ENCODE measurements at regions not wholly inside any gene's neighbourhood (a gene's known extent, or its start where the extent isn't known, plus 50 kb on each side); places are given as distances from the start of the nearest gene placed in this dataset.

DNA sequence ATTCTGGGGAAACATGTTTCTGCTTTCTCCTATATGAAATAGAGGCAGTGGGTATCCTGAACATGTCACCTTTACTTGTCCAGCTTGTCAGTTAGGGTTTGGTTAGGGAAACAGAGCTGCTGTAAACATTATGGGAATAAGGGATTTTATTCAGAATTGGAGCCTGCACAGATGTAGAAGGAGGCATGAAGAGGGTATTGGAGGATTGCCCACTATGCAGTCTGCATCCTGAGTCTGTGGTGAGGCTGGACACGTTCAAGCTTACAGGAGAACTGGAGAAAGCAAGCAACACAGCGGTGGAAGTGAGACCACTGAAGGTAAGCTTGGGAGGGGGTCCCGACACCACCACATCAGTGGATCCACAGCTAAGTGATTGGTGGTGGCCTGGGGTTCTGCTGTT lies 443.0 kb upstream of the TNP1 start:
- no peak for DNase-seq (ENCODE audit: low read depth in 2 of 2)

DNA sequence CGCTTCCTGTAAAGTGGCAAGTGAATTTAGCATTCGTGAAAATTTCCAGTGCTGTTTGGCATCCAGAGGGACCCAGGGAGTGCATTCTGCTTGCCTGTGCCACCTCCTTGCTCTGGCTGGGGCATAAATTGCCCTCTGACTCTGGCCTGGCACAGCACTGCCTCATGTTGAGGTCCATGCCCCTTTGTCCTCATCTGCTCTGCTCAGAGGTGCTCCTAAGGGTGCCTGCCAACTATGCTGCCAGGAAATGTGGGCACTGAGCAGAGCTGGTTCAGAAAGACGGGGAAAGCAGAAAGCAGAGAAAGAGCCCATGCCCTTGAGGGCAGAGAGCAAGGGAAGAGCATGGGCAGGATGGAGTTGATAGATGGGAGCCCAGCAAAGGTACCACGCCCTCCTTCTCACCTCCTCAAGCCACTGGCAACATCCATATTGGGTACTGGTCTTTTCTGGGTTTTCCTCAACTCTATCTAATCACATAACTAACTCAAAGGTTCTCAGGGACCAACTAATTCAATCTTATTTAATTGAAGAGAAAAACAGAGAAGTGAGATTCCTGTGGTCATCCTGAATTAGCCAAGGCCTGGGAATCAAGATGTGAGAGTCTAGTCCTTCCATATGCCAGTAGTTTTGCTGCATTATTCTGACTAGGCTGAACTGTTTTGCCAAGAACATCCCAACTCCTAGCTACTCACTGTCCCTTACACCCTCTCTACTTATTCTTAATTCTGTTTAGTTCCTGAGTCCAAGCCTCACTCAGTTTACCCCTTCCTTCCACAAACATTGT lies 441.5 kb upstream of the TNP1 start:
- no peak for DNase-seq (ENCODE audit: low read depth in 2 of 2)

DNA sequence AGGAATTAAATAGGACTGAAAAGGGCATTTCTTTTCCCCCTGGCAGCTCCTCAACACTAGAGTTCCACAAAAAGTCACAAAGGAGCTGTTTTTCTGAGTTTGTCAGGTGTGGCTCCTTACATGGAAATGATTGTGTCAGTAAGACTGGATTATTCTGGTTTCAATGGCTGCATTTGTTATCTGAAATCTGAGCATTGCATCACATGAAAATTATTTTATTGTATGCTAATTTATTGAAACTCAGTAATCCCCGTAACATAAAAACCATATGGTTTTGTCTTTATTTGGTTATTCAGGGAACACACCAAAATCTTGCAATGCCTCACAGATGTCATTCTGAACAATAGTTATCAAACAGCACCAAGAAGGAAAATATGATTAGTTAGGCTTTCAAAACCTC lies 439.7 kb upstream of the TNP1 start:
- no peak for DNase-seq (ENCODE audit: low read depth in 2 of 2)

DNA sequence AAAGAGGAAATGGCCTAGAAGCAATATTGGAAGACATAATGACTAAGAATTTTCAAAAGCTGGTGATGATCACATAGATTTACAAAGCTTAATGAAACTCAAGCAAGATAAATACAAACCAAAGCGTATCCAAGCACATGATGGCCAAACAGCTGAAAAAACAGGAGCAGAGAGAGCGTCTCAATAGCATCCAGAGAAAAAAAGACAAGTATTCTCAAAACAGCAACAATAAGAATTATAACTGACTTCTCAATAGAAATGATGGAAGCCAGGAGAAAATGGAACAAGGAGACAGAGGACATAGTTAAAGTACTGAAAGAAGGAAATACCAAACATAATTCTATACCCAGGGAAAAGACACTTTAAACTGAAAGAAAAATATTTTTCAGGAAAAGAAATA lies 437.2 kb upstream of the TNP1 start:
- DNase-seq (ENCODE audit: low read depth in 2 of 2), result no peak

DNA sequence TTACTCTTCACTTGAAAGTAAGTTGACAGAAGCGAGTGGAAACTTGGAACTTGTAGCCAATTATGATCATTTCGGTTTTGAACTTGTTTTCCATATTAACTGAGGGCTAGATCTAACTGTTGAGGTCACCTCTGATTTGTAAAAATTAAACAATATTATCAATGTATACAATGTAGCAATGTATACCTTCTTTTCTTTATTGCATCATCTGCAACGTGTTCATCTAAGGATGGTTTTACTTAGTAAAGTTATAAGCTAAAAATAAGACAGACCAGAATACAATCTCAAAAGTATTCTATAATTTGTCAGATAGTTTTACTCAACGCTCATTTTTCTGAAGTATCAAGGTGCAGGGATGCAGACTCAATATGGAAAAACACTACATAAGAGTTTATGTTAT lies 435.0 kb upstream of the TNP1 start:
- no peak for DNase-seq (ENCODE audit: low read depth in 2 of 2)

DNA sequence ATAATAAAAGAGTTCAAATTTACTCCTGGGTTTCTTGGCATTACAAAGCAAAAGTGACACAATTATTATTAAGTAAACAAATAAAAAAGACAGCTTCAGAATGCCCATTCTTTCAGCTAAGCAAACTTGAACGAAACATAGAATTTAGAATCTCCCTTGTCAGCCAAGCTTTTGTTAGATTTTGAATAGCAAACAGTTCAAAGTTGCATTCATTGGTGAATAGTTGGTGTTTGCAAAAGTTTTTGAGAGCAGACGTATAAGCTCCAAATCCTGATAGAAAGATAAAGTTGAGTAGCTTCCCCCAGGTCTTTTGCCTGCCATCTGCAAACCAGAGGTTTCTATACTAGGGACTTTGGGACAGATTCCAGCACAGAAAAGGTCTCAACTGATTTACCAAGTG lies 434.3 kb upstream of the TNP1 start:
- no peak for DNase-seq (ENCODE audit: low read depth in 2 of 2)

DNA sequence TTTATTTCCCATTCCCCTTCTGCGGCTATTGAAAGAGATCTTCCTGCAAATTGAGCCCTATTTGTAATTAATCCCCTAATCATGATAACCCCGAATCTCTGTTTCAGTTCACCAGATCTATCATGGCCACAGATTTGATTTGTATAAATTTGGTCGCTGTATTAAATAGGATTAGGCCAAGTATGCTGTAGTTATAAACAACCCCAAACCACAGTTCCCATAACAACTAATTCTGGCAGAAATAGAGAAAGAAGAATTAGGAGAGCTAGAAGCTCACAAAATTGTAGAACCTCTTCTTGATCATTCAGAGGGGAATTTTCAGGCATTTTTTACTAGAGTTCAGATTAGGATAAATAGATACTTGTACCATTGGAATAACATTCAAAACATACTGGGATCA lies 433.7 kb upstream of the TNP1 start:
- no peak for DNase-seq (ENCODE audit: low read depth in 2 of 2)

DNA sequence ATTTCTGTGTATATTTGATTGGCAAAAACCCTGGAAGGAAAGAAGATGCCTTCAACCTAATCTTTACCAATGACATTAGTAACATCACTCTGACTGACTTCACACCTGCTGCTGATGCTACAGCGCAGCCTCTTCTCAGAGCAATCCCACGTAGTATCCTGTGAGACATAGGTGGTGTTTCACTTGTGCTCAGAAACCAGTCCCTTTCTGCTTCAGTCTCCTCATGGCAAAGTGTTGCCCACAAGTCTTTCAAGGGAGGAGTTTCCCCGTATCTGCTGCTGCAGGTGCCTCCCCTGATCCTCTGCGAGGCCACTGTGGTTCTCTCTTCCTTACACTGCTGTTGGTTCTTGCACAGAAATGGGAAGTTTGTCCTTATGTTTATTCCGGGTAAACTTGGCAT lies 433.2 kb upstream of the TNP1 start:
- no peak for DNase-seq (ENCODE audit: low read depth in 2 of 2)

DNA sequence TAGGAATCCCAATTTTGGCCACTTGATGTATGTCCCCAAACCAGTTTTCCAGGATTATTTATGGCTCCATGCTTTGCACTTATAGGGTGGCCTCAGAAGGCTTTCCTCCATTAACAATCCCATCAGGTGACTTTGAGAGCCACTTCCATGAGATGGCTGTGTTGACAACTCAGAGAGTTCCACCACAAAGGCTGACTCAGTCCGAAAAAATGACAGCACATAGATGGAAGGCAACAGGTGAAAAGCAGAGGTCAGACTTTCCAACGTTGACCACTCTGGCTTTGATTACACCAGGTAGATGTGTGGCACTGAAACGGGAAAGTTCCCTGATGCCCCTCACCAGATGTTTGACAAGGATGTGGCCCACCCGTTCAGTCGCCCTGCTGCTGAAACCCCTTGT lies 431.4 kb upstream of the TNP1 start:
- no peak for DNase-seq (ENCODE audit: low read depth in 2 of 2)

DNA sequence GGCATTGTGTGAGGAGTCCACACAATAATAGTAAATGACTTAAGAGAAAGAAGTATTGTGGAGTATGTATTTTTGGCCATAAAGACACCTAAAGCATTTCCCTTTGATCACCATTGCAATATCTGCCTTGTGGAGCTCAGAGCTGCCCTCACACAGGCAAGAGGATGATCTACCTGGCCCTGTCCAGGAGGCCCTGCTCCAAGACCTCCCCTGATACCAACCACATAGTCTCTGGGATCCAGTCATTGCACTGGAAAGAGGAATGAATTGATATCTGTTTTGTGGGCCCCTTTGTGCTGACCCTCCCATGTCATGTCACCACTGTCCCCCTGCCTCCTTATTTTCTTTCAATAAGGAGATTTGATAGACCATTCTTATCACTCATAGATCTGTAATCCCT lies 430.6 kb upstream of the TNP1 start:
- DNase-seq (ENCODE audit: low read depth in 2 of 2), result no peak

DNA sequence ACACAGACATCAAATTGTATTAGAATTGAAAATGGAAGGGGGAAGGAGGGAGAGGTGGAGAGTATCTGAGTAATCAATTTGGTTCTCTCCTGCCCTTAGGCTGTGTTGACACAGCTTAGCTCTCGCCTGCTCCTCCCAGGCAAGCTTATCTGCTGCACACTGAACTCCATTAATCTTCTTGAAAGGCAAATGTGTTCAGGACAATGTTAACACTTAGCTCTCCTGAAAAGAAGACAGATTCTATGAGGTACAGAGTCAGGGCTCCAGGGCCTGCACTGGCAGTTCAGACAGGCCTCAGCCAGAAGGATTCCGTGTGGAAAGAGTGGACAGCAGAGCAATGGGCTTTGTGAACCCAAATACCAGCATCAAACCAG lies 430.0 kb upstream of the TNP1 start:
- DNase-seq (ENCODE audit: low read depth in 2 of 2), result no peak

DNA sequence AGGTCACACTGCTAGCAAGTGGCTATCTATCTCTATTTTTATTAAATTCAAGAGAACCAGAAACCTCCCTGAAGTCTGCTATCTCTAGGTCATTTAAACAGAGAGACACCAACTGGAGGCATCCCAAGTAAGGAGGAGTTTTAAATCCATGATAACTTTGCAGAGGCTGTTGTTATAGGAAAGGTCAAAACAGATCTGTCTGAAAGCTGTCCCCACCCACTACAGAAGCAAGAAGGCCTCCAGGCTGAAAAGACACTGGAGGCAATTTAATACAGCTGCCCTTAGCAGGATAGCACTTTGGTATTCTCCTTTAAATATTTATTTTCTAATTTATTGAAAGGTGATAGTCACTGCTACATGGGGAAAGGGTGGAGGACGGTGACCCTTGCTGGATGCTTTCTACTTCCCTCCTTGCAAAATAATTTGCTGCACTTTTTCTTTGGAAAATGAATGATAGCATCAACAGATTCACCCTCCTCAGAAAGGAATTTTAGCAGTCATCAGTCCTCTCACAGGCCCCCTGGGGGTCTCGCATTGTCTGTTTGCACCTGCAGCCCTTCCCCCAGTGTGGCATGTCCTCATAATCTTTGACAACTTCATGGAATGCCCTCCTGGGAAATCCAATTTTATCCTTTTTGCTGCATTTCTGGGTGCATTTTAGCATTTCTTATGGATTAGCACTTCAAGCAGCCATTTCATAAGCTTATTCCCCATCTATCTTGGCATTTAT lies 429.5 kb upstream of the TNP1 start:
- no peak for DNase-seq (ENCODE audit: low read depth in 2 of 2)

DNA sequence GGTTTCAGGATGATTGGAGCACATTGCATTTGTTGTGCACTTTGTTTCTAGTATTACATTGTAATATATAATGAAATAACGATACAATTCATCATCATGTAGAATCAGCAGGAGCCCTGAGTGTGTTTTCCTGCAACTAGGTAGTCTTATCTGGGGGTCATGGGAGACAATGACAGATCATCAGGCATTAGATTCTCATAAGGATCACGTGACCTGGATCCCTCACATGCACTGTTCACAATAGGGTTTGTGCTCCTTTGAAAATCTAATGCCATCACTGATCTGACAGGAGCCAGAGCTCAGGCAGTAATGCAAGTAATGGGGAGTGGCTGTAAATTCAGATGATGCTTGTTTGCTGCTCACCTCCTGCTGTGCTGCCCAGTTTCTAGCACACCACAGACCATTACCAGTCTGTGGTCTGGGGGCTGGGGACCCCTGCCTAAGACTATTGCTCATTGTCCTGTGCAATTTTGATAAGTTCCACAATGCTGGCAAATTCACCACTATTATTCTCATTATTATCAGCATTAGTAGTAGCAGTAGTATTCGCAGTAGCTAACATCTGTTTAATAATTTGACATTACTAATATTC lies 428.7 kb upstream of the TNP1 start:
- no peak for DNase-seq (ENCODE audit: low read depth in 2 of 2)

DNA sequence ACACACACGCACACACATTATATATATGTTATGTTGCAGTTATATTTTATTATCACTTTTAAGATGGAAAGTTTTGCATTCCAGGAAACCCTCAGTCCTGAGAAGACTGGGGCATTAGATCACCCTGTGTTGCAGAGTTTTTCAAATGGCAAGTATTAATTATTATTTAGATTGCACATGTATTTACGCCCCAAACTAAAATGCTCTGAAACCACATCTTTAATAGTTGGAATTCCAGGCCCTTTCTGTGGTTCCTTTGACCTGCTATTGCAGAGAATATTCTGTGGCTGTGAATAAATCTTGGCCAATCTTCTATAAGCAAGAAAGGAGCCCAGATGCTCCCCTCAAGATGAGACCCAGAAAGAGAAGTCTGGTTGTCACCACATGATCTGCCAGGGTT lies 427.0 kb upstream of the TNP1 start:
- no peak for DNase-seq (ENCODE audit: low read depth in 2 of 2)

DNA sequence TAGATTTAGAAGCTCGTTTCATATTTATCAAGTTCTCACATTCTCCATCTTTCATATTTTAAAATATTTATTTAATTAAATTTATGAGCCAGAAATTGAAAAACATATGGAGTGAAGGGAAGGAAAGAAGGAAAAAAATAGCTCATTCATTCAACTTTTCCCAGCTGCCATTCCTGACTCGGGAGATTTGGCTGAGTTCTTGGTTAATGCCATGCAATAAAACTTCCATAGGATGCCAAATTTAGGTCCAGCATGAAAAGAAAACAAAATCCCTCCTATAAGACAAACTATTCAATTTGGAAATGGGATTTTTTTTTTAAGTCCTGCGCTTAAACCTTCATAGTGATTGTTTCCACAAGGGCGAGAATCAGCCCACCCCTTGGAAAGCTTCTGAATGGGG lies 426.1 kb upstream of the TNP1 start:
- no peak for DNase-seq (ENCODE audit: low read depth in 2 of 2)

DNA sequence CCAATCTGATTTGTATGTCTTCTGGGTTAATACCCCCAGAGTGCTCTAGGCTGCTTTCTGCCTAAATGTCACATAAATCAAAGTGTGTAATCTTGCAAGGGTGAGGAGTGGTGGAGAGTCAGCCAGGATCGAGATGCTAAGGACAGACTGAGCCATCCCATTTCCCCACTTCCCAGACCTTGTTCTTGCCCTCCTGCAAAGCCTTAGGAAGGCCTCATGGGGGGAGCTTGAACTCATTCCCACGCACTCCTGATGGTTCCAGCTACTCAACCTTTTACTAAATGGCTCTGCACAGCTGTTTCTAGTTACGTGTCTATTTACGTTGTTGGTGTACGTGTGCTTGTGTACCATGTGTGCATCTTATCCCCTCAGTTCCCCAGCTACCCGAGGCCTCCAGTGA lies 423.6 kb upstream of the TNP1 start:
- DNase-seq (ENCODE audit: low read depth in 2 of 2), result no peak

DNA sequence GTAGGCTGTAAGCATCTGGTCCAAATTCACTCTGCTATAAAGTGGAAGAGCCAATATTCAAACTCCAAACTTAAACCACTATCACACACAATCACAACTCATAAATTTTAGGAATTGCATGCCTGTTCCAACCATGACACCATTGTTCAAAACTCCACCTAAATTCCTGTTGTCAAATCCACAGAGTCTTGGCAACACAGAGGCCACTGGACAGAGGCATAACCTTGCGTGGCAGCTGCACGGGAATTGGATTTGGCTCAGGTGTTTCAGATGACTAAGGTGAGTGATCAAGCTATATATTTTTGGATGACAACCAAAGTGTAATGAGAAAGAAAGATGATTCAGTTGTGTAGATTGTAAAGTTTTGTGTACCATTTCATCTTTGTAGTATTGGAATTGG lies 422.7 kb upstream of the TNP1 start:
- DNase-seq (ENCODE audit: low read depth in 2 of 2), result no peak

DNA sequence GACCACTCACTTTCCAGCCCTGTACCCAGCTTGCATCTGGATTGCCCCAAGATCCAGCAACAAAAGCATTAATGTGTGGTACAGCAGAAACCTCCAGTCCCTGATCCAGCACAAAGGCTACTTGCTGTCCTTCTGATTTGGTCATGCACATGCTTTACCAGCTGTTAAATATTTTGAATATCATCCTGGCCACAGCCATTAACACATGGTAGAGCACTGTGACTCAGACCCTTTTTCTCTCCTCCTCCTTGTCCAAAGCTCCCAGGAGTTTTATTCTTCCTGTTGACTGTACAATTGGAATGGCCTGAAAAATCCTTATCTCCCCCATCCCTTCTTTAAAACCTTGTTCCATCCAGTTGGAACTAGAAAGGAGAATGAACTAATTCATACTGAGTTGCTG lies 419.7 kb upstream of the TNP1 start:
- DNase-seq (ENCODE audit: low read depth in 2 of 2), result no peak

DNA sequence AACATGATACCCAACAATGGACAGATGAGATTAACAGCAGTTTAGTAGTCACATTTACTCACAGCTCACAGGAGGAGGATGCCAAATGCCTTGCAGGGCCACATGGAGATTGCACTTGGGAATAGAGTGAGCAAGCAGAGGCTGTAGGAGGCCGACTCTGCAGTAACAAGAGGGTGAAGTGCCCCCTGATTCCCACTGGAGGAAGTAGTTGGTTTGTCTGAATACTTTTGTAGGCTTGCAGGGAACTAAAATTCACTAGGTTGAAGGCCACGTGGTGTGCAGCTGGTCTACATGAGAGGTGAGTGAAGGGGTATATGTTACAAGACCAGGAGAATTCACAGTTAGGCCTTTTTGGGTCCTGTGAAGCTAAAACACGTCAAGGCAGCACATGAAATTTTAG lies 419.3 kb upstream of the TNP1 start:
- no peak for DNase-seq (ENCODE audit: low read depth in 2 of 2)

DNA sequence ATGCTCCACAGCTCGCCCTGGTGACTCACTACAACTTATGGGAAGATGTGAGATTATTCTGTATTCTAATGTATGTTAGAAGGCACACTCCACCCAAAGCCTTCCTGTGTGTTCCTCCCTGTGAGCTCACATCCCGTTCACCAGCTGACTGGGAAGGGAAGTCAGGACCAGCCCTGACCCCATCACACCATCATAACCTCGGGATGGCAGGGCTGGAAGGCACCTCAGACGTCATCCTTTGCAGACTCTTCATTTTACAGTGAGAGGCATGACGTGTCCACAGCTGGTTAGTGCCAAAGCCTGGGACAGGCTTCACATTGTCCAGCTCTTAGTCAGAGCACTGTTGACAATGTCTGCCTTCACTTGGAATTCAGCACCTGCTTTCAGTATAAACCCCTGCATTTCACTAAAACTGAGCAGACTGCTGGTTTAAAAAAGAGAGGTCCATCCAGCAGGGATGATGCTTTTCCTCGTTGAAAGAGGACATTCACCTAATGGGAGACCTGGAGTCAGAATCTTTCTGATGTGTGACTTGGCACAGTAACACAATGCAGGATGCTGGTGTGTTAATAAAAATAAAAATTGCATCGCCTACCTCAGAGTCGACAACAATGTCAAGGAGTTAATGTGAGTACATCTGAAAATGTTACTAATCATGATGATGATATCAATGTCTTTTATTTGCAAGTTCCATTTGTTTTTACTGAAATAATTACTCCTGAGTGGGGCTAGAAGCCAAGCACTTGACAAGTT lies 418.0 kb upstream of the TNP1 start:
- no peak for DNase-seq (ENCODE audit: low read depth in 2 of 2)

DNA sequence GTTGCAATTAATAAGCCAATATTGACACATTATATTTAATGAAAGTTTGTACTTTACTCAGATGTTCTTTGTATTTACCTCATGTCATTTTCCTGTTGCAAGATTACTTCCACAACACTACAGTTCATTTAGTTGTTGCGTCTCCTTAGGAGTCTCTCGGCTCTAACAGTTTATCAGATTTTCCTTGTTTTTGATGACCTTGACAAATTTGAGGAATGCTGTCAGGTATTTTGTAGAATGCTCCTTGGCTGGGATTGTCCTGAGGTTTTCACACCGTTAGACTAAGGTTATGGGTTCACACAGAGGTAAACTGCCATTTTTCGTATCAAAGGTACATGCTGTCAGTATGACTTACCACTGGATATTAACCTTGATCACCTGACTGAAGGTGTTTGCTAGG lies 416.6 kb upstream of the TNP1 start:
- no peak for DNase-seq (ENCODE audit: low read depth in 2 of 2)

DNA sequence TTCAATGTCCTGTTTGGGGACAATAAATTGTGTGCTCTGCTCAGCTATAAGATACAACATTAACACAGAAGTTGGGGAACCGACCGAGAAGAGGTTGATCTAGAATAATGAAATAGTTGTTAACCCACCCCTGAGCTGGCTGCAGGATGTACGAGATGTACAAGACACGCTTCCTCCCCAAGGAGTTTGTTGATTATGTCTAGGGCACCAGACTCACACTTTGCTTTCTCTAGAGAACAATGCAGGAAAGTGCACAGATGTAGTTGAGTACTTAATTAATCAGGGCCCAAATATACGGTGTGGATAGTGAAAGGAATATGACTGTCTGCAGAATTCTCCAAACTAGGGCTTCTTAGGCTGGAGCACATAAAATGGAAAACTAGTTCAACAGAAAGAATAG lies 415.2 kb upstream of the TNP1 start:
- no peak for DNase-seq (ENCODE audit: low read depth in 2 of 2)

DNA sequence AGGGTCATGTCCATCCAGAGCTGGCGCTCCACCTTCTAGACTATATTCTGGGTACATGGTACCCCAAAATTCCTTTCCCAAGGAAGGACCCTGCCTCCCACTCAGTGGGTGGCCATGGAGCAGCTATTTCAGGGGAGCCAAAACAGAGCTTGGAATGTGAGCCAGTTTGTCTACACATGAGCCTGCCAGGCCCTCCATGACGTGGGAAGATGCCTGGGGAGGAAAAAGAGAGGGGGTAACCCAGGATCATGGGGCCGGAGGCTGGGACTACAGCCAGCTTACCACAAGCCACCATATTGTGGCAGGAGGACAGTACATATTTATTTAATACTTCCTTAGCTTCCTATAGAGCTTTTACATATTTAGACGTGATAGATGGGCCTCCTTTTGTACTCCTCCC lies 414.7 kb upstream of the TNP1 start:
- DNase-seq (ENCODE audit: low read depth in 2 of 2), result no peak

Data from stimulated activated CD8-positive, alpha-beta memory T cell treated with anti-CD3 and anti-CD28 coated beads, Interleukin-2, amount 100 ng/mL, for 48 hours (primary cell).